ENCODE measurements at regions not wholly inside any gene's neighbourhood (a gene's known extent, or its start where the extent isn't known, plus 50 kb on each side); places are given as distances from the start of the nearest gene placed in this dataset.

GRCh38 chr13:44679597-44679996, 103.5 kb upstream of the TSC22D1 start:
- ChIA-PET CTCF (no interaction called here), POLR2A (no interaction called here)
- intact Hi-C loops (cut with micrococcal nuclease): no loop called here
- BruUV-seq (replicated peaks): no TSS peak
- no peaks in the 10 kb centered on the region for H3K9me1 ChIP-seq (replicated peaks; ENCODE audit: control insufficient read depth, extremely low read depth, insufficient read depth, low read length)
- H3K4me1 ChIP-seq (ENCODE audit: control insufficient read depth, extremely low read depth, insufficient read depth, low read length): no peaks in the 10 kb centered on the region
- H3K27ac ChIP-seq (ENCODE audit: insufficient read depth, low read depth, low read length): no peak overlapping the region
- TF ChIP-seq EZH2 (IDR thresholded peaks at IDR 0.05; ENCODE audit: borderline replicate concordance, low read depth, low read length, severe bottlenecking): no peak
- no peak for TF ChIP-seq GATA2 (IDR thresholded peaks at IDR 0.05; ENCODE audit: insufficient read depth, insufficient read length, low read depth, low read length)
- no peak for TF ChIP-seq MAX (IDR thresholded peaks at IDR 0.05; ENCODE audit: insufficient read depth, insufficient read length)
- no peak for TF ChIP-seq MYC (IDR thresholded peaks at IDR 0.05; ENCODE audit: low read depth, low read length)
- no peak for TF ChIP-seq JUN (IDR thresholded peaks at IDR 0.05; ENCODE audit: borderline replicate concordance, insufficient read depth, insufficient read length, low read depth)
- TF ChIP-seq POLR2A (IDR thresholded peaks at IDR 0.05; ENCODE audit: low read depth, low read length): no peak
- no peak for TF ChIP-seq CTCF (IDR thresholded peaks at IDR 0.05; ENCODE audit: extremely low read depth in 1 of 2, insufficient read depth in 1 of 2, low read depth in 1 of 2, low read length in 2 of 2)
- no peak for TF ChIP-seq FOS (IDR thresholded peaks at IDR 0.05; ENCODE audit: borderline replicate concordance, insufficient read depth, low read length)
- TF ChIP-seq POLR2AphosphoS5 (IDR thresholded peaks at IDR 0.05; ENCODE audit: insufficient read depth, low read depth, low read length): no peak
- dilution Hi-C loops (cut with MboI; ENCODE audit: extremely low pct_ligation_motif_present, low sequenced_read_pairs): no loop called here
- no peak overlapping the region for H3K4me3 ChIP-seq (replicated peaks in 1 of 3; ENCODE audit: insufficient read depth in 1 of 3, low read depth in 1 of 3, low read length in 3 of 3)
- no peak overlapping the region for H2AFZ ChIP-seq (ENCODE audit: low read depth, low read length)
- no peaks in the 10 kb centered on the region for H3K36me3 ChIP-seq (ENCODE audit: control insufficient read depth in 2 of 2, extremely low read depth in 1 of 2, insufficient read depth in 2 of 2, low read length in 2 of 2)
- H3K9me3 ChIP-seq (replicated peaks; ENCODE audit: control insufficient read depth, insufficient read depth, low read length): no peaks in the 10 kb centered on the region
- no peaks in the 10 kb centered on the region for H3K27me3 ChIP-seq (ENCODE audit: control insufficient read depth in 2 of 2, insufficient read depth in 2 of 2, low read length in 2 of 2)
- H3K4me2 ChIP-seq (ENCODE audit: insufficient read depth, low read length): no peak overlapping the region
- H3K79me2 ChIP-seq (ENCODE audit: control insufficient read depth, insufficient read depth, low read length): no peaks in the 10 kb centered on the region
- H4K20me1 ChIP-seq (replicated peaks; ENCODE audit: control insufficient read depth, extremely low read depth, insufficient read depth, low read length): no peaks in the 10 kb centered on the region
- H3K9ac ChIP-seq (replicated peaks; ENCODE audit: extremely low read depth, insufficient read depth, low read length): no peak overlapping the region
- DNase-seq (ENCODE audit: low read depth, low spot score) (no peak), FAIRE-seq (no peak)
